LNCAP (cell line): ENCODE measurements at regions not wholly inside any gene's neighbourhood (a gene's known extent, or its start where the extent isn't known, plus 50 kb on each side); places are given as distances from the start of the nearest gene placed in this dataset.

Source experiments
- TF ChIP-seq, protein P1 (sequence below): fragments of 450-650 bp; IDR thresholded peaks from 2 replicates; pipeline ENCODE4 v1.5.1; 2017; ENCODE audit warnings: mild to moderate bottlenecking

DNA sequence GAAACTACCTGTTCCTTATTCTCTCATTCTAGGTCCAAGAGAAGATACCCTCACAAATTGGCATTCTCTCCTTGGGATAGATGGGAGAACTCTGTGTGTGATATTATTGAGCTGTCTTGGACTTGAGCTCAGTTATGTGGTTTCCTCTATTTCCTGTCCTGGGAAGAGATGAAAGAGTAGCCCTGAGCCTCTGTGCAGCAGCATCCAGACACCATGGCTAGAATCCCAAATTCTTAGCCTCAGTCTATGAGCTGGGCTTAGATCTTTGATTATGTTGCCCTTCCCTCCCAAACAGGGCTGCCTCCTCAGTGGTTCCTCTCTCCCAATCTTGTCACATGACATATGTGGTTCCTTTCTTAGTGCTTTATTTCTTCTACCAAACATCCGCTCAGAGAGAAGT lies 290.7 kb downstream of the SPRY2 start:
- TF ChIP-seq, protein P1, sequence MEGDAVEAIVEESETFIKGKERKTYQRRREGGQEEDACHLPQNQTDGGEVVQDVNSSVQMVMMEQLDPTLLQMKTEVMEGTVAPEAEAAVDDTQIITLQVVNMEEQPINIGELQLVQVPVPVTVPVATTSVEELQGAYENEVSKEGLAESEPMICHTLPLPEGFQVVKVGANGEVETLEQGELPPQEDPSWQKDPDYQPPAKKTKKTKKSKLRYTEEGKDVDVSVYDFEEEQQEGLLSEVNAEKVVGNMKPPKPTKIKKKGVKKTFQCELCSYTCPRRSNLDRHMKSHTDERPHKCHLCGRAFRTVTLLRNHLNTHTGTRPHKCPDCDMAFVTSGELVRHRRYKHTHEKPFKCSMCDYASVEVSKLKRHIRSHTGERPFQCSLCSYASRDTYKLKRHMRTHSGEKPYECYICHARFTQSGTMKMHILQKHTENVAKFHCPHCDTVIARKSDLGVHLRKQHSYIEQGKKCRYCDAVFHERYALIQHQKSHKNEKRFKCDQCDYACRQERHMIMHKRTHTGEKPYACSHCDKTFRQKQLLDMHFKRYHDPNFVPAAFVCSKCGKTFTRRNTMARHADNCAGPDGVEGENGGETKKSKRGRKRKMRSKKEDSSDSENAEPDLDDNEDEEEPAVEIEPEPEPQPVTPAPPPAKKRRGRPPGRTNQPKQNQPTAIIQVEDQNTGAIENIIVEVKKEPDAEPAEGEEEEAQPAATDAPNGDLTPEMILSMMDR, result no peak

DNA sequence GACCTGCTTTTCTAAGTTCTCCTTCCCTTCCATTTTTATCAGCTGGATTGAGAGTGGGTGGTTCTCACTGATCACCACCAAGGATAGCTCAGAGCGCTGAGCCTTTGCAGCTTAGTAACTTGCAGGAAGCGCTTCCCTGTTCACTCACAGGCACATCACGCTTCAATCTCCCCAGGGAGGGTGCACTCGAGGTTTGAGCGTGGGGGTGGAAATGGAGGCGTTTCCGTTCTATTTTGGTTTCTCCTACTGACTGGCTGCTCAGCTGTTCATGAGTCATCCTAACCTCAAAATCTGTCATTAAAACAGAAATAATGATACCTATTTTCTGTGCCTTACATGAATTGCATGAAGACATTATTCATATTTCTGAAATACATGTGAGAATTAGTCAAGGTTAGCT lies 292.1 kb downstream of the SPRY2 start:
- TF ChIP-seq, protein P1, result no peak

DNA sequence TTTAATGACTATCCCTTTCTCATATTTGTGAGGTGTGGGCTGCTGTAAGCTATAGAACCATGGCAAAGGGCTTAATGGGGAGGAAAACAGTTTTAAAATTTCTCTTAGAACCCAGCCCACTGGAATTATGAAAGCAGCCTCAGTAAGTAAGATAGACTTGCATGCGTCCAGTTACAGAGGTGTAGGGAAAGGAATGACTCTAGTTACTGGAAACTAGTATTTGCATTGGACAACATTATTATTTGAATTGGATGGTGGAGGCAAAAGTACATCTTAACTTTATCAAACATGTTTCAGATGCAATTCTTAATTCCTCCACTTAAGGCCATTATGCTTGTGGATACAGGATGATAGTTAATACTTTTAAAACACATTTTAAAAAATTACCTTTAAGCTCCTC lies 292.9 kb downstream of the SPRY2 start:
- TF ChIP-seq, protein P1, result no peak

DNA sequence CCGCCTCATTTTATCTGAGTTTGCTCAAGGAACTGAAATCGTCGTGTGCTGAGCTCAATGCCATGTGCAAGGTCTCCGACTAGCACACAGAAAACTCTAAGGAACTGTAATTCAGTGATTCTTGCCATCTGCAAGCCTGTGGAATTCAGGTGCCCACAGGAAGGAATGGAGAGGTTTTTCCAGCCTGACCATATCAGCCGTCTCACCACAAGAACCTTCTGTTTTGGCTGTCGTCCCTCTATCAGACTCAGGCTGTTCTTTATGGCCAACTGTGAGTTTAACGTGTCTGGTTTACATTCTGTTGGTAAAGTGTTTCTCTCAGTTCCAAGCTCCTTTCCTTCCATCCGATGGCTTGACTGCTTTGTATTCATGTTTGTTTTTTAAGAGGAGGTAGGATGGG lies 293.5 kb downstream of the SPRY2 start:
- TF ChIP-seq, protein P1, result no peak

DNA sequence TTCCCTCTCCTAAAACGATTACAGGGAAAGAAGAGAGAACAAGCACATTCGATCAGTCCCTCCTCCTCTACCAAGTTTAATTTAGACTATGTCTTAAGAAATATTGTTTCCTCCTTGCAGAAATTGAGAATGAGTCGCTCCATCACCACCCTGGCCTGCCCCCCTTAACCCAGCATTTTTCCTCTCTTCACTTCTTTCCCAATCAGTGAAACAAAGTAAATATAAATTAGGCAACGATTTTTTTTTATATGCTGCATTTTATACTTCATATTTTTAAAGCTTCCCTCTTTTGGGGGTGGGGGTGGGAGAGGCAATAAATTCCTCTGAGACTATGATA lies 300.0 kb downstream of the SPRY2 start:
- TF ChIP-seq, protein P1, result no peak

GRCh38 chr13:80040196-80040980 lies 300.5 kb downstream of the SPRY2 start:
- TF ChIP-seq, protein P1, result no peak

DNA sequence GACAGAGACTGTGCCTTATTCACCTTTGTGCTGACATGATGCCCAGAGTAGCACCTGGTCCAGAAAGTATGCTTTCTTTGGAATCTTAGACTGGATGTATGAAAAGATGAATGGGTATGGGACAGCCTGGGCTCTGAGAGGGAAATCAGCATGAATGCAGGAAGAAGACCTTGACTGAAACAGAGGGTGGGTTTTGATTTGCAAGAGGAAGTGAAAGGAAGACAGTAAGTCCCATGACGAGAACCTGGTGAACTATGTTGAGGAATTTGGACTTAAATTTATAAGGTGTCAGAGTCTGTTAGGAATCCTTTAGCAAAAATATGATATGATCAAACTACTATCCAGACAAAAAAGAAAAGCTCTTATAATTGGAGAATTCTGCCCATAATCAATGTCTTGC lies 301.9 kb downstream of the SPRY2 start:
- TF ChIP-seq, protein P1, result no peak

DNA sequence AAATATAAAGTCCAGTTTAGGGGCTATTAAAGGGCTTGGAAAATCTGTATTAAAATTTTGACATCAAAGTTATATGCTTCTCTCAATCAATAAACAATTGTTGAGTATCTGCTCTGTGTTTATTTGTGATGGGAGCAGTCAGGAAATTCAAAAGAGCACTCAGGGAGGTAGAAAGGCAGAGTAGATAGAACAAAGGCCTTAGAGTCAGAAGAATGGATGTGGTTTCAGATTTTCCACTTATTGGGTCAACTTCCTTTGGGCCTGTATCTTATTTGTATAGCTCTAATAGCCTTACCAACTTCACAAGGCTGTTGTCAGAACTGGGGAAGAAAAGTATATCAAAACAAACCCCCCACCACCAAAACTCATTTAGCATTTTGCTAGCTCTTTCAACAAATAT lies 302.6 kb downstream of the SPRY2 start:
- TF ChIP-seq, protein P1, result no peak
